SK-N-SH (cell line): ENCODE measurements at regions not wholly inside any gene's neighbourhood (a gene's known extent, or its start where the extent isn't known, plus 50 kb on each side); places are given as distances from the start of the nearest gene placed in this dataset.

Experiments used
- CTCF ChIP-seq: fragments of 200-600 bp; sonication (generic); IDR thresholded peaks from 2 replicates; pipeline ENCODE4 v1.6.1; 2017; ENCODE audit warnings: antibody characterized with exemption, mild to moderate bottlenecking, moderate library complexity
- GATA2 ChIP-seq: sonication (generic); formaldehyde crosslinking; IDR thresholded peaks from 2 replicates; pipeline ENCODE4 v1.5.0; 2020; ENCODE audit warnings: mild to moderate bottlenecking, missing genetic modification reagents
- JUND ChIP-seq: IDR thresholded peaks from 2 replicates; pipeline ENCODE4 v1.4.0; 2012
- MXI1 ChIP-seq: IDR thresholded peaks from 2 replicates; pipeline ENCODE4 v1.6.1; 2012; ENCODE audit warnings: mild to moderate bottlenecking, low read depth, low read length, improper control_type of control experiment
- PBX3 ChIP-seq: IDR thresholded peaks from 2 replicates; pipeline ENCODE4; 2012
- RAD21 ChIP-seq: IDR thresholded peaks from 2 replicates; pipeline ENCODE4 v1.6.1; 2012; ENCODE audit warnings: mild to moderate bottlenecking, low read length
- RCOR1 ChIP-seq: fragments of 150-350 bp; IDR thresholded peaks from 2 replicates; pipeline ENCODE4 v1.6.1; 2017; ENCODE audit warnings: antibody characterized with exemption, low read length
- TAF1 ChIP-seq: IDR thresholded peaks from 2 replicates; pipeline ENCODE4 v1.6.1; 2012; ENCODE audit warnings: low read depth, mild to moderate bottlenecking, low read length, moderate library complexity, borderline replicate concordance
- TEAD4 ChIP-seq: IDR thresholded peaks from 2 replicates; pipeline ENCODE4 v1.4.0; 2012; ENCODE audit warnings: mild to moderate bottlenecking, borderline replicate concordance; ENCODE audit not compliant: insufficient read depth
- TF ChIP-seq, protein P1 (sequence below): IDR thresholded peaks from 2 replicates; pipeline ENCODE4 v1.4.0; 2012; ENCODE audit warnings: low read depth

GRCh38 chr2:23302591-23302990 is 82.4 kb upstream of the KLHL29 start:
- TF ChIP-seq CTCF = no peak
- TF ChIP-seq JUND = no peak
- no peak for TF ChIP-seq MXI1
- no peak for TF ChIP-seq TAF1
- no peak for TF ChIP-seq TEAD4
- TF ChIP-seq RAD21 = no peak
- TF ChIP-seq PBX3 = no peak
- TF ChIP-seq GATA2 (CRISPR knock-in tag) = no peak
- no peak for TF ChIP-seq RCOR1
- TF ChIP-seq, protein P1, sequence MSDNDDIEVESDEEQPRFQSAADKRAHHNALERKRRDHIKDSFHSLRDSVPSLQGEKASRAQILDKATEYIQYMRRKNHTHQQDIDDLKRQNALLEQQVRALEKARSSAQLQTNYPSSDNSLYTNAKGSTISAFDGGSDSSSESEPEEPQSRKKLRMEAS = no peak
